H9 (cell line): ENCODE measurements at regions not wholly inside any gene's neighbourhood (a gene's known extent, or its start where the extent isn't known, plus 50 kb on each side); places are given as distances from the start of the nearest gene placed in this dataset.

Source experiments
- DNase-seq: peaks from one replicate; pipeline ENCODE4 v3.0.0-alpha.2; 2017
- H2AFZ ChIP-seq: one replicate; pipeline ENCODE4 v1.6.1; 2013; ENCODE audit warnings: mild to moderate bottlenecking, low read length, control low read depth, moderate library complexity
- H2AK5ac ChIP-seq: 2 replicates; pipeline ENCODE4 v1.6.1; 2013; ENCODE audit warnings: low read length, control low read depth, mixed read lengths; ENCODE audit not compliant: insufficient read length
- H2BK120ac ChIP-seq: one replicate; pipeline ENCODE4 v1.6.1; 2013; ENCODE audit warnings: low read depth, mild to moderate bottlenecking, low read length, control low read depth, inconsistent platforms; ENCODE audit not compliant: poor library complexity, severe bottlenecking
- H2BK12ac ChIP-seq: 2 replicates; pipeline ENCODE4 v1.6.1; 2013; ENCODE audit warnings: low read length, control low read depth, mixed read lengths, low read depth; ENCODE audit not compliant: insufficient read length
- H2BK15ac ChIP-seq: 2 replicates; pipeline ENCODE4 v1.6.1; 2013; ENCODE audit warnings: low read depth, low read length, control low read depth
- H2BK20ac ChIP-seq: one replicate; pipeline ENCODE4 v1.6.1; 2013; ENCODE audit warnings: low read depth, mild to moderate bottlenecking, low read length, control low read depth, inconsistent platforms; ENCODE audit not compliant: poor library complexity, severe bottlenecking
- H2BK5ac ChIP-seq: 2 replicates; pipeline ENCODE4 v1.6.1; 2013; ENCODE audit warnings: low read length, control low read depth, mixed read lengths; ENCODE audit not compliant: insufficient read length
- H3K14ac ChIP-seq: 2 replicates; pipeline ENCODE4 v1.6.1; 2013; ENCODE audit warnings: low read length, control low read depth; ENCODE audit not compliant: insufficient read depth
- H3K18ac ChIP-seq: 2 replicates; pipeline ENCODE4 v1.6.1; 2013; ENCODE audit warnings: low read depth, mild to moderate bottlenecking, mixed read lengths, low read length, control low read depth; ENCODE audit not compliant: insufficient read length
- H3K23ac ChIP-seq: 2 replicates; pipeline ENCODE4 v1.6.1; 2013; ENCODE audit warnings: low read length, control low read depth, mixed read lengths, low read depth; ENCODE audit not compliant: insufficient read length
- H3K23me2 ChIP-seq: 2 replicates; pipeline ENCODE4 v1.6.1; 2013; ENCODE audit warnings: low read depth, mild to moderate bottlenecking, mixed read lengths, low read length, control low read depth; ENCODE audit not compliant: insufficient read length, poor library complexity, severe bottlenecking
- H3K27ac ChIP-seq: 2 replicates; pipeline ENCODE4 v1.5.1; 2013; ENCODE audit warnings: low read length, control low read depth, mixed read lengths, low read depth; ENCODE audit not compliant: insufficient read length
- H3K27me3 ChIP-seq: 2 replicates; pipeline ENCODE4 v1.6.1; 2013; ENCODE audit warnings: low read length, control low read depth, inconsistent platforms; ENCODE audit not compliant: insufficient read depth
- H3K4ac ChIP-seq: 2 replicates; pipeline ENCODE4 v1.6.1; 2013; ENCODE audit warnings: low read depth, mild to moderate bottlenecking, control low read depth, inconsistent platforms, low read length, moderate library complexity
- H3K4me1 ChIP-seq: 2 replicates; pipeline ENCODE4 v1.6.1; 2013; ENCODE audit warnings: low read length, control low read depth, inconsistent platforms; ENCODE audit not compliant: insufficient read depth
- H3K4me2 ChIP-seq: 2 replicates; pipeline ENCODE4 v1.6.1; 2013; ENCODE audit warnings: low read length, control low read depth, mixed read lengths; ENCODE audit not compliant: insufficient read length, insufficient read depth
- H3K56ac ChIP-seq: 2 replicates; pipeline ENCODE4 v1.6.1; 2013; ENCODE audit warnings: low read depth, mild to moderate bottlenecking, mixed read lengths, low read length, control low read depth; ENCODE audit not compliant: insufficient read length
- H3K79me1 ChIP-seq: 2 replicates; pipeline ENCODE4 v1.6.1; 2013; ENCODE audit warnings: low read depth, mild to moderate bottlenecking, moderate library complexity, low read length, control low read depth, inconsistent platforms; ENCODE audit not compliant: insufficient read depth, poor library complexity, severe bottlenecking
- H3K79me2 ChIP-seq: 2 replicates; pipeline ENCODE4 v1.6.1; 2013; ENCODE audit warnings: low read length, control low read depth, inconsistent platforms; ENCODE audit not compliant: insufficient read depth
- H3K9ac ChIP-seq: 2 replicates; pipeline ENCODE4 v1.6.1; 2013; ENCODE audit warnings: low read length, control low read depth, mixed read lengths; ENCODE audit not compliant: insufficient read length; ENCODE audit errors: extremely low read depth
- H3K9me3 ChIP-seq: one replicate; pipeline ENCODE4 v1.6.1; 2013; ENCODE audit warnings: low read depth, low read length, inconsistent platforms; ENCODE audit not compliant: control insufficient read depth
- H3T11ph ChIP-seq: one replicate; pipeline ENCODE4 v1.6.1; 2013; ENCODE audit warnings: mild to moderate bottlenecking, low read length, control low read depth, inconsistent platforms
- H4K20me1 ChIP-seq: one replicate; pipeline ENCODE4 v1.6.1; 2013; ENCODE audit not compliant: control insufficient read depth, insufficient read length, insufficient read depth
- H4K5ac ChIP-seq: 2 replicates; pipeline ENCODE4 v1.6.1; 2013; ENCODE audit warnings: low read depth, mild to moderate bottlenecking, mixed read lengths, low read length, control low read depth; ENCODE audit not compliant: insufficient read length
- H4K8ac ChIP-seq: replicated peaks from 2 replicates; pipeline ENCODE4 v1.6.1; 2013; ENCODE audit warnings: low read length, control low read depth, mixed read lengths, low read depth; ENCODE audit not compliant: insufficient read length
- H4K91ac ChIP-seq: 2 replicates; pipeline ENCODE4 v1.6.1; 2013; ENCODE audit warnings: low read depth, mild to moderate bottlenecking, moderate library complexity, mixed read lengths, low read length, control low read depth; ENCODE audit not compliant: insufficient read length
- H3K27ac Mint-ChIP-seq, 3 experiments: 2 replicates in 2 of 3; 3 replicates in 1 of 3; pipeline ENCODE4 v1.8.0; 2020 to 2021; ENCODE audit warnings: mixed read lengths in 3 of 3, mild to moderate bottlenecking in 1 of 3, moderate library complexity in 1 of 3
- H3K27me3 Mint-ChIP-seq: 2 replicates; pipeline ENCODE4 v1.8.0; 2021; ENCODE audit warnings: low read depth, mild to moderate bottlenecking, moderate library complexity, mixed read lengths
- H3K36me3 Mint-ChIP-seq, 3 experiments: 2 replicates in 2 of 3; 3 replicates in 1 of 3; pipeline ENCODE4 v1.8.0; 2020 to 2021; ENCODE audit warnings: low read depth in 3 of 3, mixed read lengths in 3 of 3; ENCODE audit not compliant: insufficient read depth in 1 of 3
- H3K4me1 Mint-ChIP-seq, 2 experiments: 2 replicates each; pipeline ENCODE4 v1.8.0; 2020; ENCODE audit warnings: mixed read lengths in 2 of 2
- H3K4me3 Mint-ChIP-seq, 2 experiments: 2 replicates in 1 of 2; 3 replicates in 1 of 2; pipeline ENCODE4 v1.8.0; 2020 to 2021; ENCODE audit warnings: mild to moderate bottlenecking in 2 of 2, mixed read lengths in 2 of 2, moderate library complexity in 1 of 2
- H3K9me3 Mint-ChIP-seq, 2 experiments: 2 replicates in 1 of 2; 3 replicates in 1 of 2; pipeline ENCODE4 v1.8.0; 2020; ENCODE audit warnings: mild to moderate bottlenecking in 2 of 2, mixed read lengths in 2 of 2, moderate library complexity in 1 of 2
- WGBS: extraction: QIAGEN DNeasy Blood & Tissue Kit; methylation state at CpG from one replicate; pipeline ENCODE4 v1.1.7; 2013; ENCODE audit warnings: missing lambda C conversion rate, low lambda C conversion rate, mixed read lengths; ENCODE audit not compliant: insufficient read length; ENCODE audit errors: extremely low coverage; 5-methylcytosine and 5-hydroxymethylcytosine counted together
- TF ChIP-seq, protein P1 (sequence below): fragments of 200-600 bp; sonication (generic); conservative IDR thresholded peaks from 3 replicates; pipeline ENCODE4 v1.8.0; 2021; ENCODE audit warnings: antibody characterized with exemption, mild to moderate bottlenecking

DNA sequence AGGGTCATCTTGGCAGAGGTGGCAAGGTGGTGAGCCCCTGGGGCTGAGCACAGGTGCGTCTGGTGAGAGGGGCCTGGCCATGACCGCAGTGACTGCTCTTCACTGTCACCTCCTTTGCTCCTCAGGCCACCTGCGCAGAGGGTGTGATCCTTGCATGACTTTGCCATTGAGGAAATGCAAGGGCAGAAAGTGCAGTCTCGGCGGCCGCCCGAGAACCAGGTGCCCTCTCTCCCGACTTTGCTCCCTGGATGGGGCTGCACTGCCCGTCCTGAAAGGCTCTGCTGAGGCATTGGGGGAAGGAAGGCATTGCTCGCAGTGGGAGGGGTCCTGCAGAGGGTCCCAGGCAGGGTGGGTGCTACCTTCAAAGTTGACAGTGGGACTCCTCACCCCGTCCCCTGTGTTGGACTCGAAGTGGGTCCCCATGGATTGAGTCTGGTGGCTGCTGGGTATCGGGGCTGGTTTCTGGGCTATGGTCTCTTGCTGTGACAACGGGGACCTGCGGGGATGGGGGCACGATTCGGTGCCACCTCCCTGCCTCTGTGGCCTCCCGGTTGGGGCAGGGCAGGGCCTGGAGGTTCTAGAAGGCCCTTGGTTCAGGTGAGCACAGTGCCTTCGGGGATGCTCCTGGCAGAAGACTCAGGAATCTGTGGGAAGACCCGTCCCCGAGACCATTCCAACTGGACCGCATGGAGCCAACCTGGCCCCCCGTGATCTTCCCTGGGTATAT lies 1239.4 kb downstream of the BRD1 start:
- H3T11ph ChIP-seq: no peak overlapping the region
- H2BK120ac ChIP-seq: no peak overlapping the region
- no peaks in the 10 kb centered on the region for H4K20me1 ChIP-seq
- no peaks in the 10 kb centered on the region for H3K79me2 ChIP-seq
- WGBS: no CpG with 5 or more reads among the region's 23 CpGs
- H3K27me3 ChIP-seq: no peaks in the 10 kb centered on the region
- H3K56ac ChIP-seq: no peak overlapping the region
- no peak overlapping the region for H4K8ac ChIP-seq
- no peak overlapping the region for H3K9ac ChIP-seq
- H2BK5ac ChIP-seq: no peak overlapping the region
- H3K4ac ChIP-seq: no peak overlapping the region
- Mint-ChIP-seq H3K36me3 (no peaks in the 10 kb centered on the region; a peak in 1 of 7 replicates), H3K4me3 (no peak overlapping the region), H3K27me3 (no peaks in the 10 kb centered on the region), H3K27ac (no peak overlapping the region), H3K9me3 (no peaks in the 10 kb centered on the region), H3K4me1 (no peaks in the 10 kb centered on the region)
- no peaks in the 10 kb centered on the region for H3K4me1 ChIP-seq
- H3K18ac ChIP-seq: no peak overlapping the region
- H3K27ac ChIP-seq: no peak overlapping the region
- H3K23ac ChIP-seq: no peak overlapping the region
- no peaks in the 10 kb centered on the region for H3K79me1 ChIP-seq
- H2BK12ac ChIP-seq: no peak overlapping the region
- no peak overlapping the region for H2AFZ ChIP-seq
- no peak overlapping the region for H3K4me2 ChIP-seq
- no peak for DNase-seq
- TF ChIP-seq, protein P1, sequence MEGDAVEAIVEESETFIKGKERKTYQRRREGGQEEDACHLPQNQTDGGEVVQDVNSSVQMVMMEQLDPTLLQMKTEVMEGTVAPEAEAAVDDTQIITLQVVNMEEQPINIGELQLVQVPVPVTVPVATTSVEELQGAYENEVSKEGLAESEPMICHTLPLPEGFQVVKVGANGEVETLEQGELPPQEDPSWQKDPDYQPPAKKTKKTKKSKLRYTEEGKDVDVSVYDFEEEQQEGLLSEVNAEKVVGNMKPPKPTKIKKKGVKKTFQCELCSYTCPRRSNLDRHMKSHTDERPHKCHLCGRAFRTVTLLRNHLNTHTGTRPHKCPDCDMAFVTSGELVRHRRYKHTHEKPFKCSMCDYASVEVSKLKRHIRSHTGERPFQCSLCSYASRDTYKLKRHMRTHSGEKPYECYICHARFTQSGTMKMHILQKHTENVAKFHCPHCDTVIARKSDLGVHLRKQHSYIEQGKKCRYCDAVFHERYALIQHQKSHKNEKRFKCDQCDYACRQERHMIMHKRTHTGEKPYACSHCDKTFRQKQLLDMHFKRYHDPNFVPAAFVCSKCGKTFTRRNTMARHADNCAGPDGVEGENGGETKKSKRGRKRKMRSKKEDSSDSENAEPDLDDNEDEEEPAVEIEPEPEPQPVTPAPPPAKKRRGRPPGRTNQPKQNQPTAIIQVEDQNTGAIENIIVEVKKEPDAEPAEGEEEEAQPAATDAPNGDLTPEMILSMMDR: no peak
- no peaks in the 10 kb centered on the region for H3K23me2 ChIP-seq
- H4K5ac ChIP-seq: no peak overlapping the region
- no peak overlapping the region for H2BK20ac ChIP-seq
- H2BK15ac ChIP-seq: no peak overlapping the region
- H4K91ac ChIP-seq: no peak overlapping the region
- no peak overlapping the region for H3K14ac ChIP-seq
- H3K9me3 ChIP-seq: no peaks in the 10 kb centered on the region
- no peak overlapping the region for H2AK5ac ChIP-seq
